KBM-7 (cell line): ENCODE measurements at regions not wholly inside any gene's neighbourhood (a gene's known extent, or its start where the extent isn't known, plus 50 kb on each side); places are given as distances from the start of the nearest gene placed in this dataset.
"Not testable (repeated sequence)": the region's sequence is repeated elsewhere in the genome, so short reads cannot be mapped to it uniquely, and the experiment has no call there.

ENCODE experiments used
- DNase-seq: peaks from one replicate; pipeline ENCODE4 v3.0.0-alpha.2; 2015
- in situ Hi-C: fragments of 300-500 bp; cut with MboI; formaldehyde crosslinking; loops from 2 replicates; pipeline ENCODE4 v1.14.3; 2020; ENCODE audit warnings: low sequenced_read_pairs, low pct_unique_long_range_greater_than_20kb, mixed read lengths

- in situ Hi-C loops, DNase-seq: not testable (repeated sequence)
These were observed 80.2 kb upstream of the ZFP42 start for GRCh38 chr4:187915406-187915805.

DNA sequence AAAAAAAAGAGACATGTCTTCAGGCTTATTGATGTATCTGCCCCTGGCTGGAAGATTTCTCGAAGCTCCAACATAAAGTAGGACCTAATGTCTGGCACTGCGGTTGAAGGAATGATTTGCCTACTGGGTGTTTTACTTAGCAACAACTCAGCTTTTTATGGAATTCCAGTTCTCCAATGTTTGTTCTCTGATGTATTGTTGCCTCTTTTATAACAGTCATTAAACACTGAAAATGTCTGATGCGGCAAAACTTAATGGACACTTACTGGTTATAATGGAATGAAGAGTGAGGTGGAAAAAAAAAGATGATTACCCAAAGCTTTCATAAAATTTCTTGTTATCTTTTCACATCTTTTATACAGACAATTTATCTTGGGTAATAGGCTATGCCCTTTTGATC is 75.6 kb upstream of the ZFP42 start:
- in situ Hi-C loops: no loop called here

DNA sequence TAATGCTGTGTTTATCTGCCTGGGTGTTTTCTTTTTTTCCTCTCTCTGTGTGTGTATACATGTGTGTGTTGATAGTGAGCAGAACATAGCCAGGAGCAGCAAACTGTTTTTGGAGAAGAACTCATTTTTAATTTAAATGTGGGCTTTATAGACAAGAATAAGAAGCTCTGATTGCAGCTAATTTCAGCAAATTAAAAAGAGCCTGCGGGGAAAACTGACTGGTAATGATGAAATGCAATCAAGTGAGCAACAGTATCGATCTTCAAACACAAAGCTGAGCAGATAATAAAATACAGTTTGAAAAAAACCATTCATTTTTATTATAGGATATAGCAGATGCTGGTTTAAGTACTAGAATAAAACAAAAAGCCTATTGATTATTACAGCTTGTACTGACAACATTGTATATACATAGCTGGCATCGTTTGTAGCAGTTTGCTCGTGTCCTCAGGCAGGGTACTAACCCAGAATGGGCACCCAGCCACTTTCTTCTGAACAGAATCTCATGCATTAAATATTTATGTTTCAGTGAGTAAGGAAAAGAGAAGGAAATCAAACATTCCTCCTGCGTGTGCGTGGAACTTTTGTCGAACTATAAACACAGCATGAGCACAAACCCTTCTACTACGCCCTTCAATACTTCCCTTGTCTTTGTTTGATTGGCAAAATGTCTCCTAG is 73.5 kb upstream of the ZFP42 start:
- in situ Hi-C loops: no loop called here

More for the DNA sequence above, 75.6 kb upstream of the ZFP42 start:
- no peak for DNase-seq

GRCh38 chr4:187929024-187929423 is 66.5 kb upstream of the ZFP42 start:
- in situ Hi-C loops: no loop called here
- peak; percentile 24 for DNase-seq

More for the DNA sequence above, 73.5 kb upstream of the ZFP42 start:
- DNase-seq: no peak

DNA sequence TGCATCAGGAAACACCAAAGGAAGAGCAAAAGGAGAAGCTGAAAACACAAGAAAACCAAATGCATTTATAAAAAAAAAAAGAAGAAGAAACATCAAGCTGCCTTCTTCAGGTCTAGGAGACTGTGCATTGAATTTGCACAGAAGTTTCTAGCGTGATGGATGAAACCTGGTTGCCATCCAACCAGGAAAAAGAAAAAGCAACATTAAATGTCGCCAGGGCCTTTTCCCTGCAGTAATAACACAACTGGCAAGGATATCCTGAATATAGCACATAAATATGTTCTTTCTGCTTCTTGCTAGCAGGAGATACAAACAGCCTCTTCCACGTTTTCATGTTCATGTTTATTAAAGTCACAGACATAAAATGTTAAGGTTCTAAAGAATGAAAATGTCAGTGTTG is 60.8 kb upstream of the ZFP42 start:
- in situ Hi-C loops: no loop called here
- no peak for DNase-seq

DNA sequence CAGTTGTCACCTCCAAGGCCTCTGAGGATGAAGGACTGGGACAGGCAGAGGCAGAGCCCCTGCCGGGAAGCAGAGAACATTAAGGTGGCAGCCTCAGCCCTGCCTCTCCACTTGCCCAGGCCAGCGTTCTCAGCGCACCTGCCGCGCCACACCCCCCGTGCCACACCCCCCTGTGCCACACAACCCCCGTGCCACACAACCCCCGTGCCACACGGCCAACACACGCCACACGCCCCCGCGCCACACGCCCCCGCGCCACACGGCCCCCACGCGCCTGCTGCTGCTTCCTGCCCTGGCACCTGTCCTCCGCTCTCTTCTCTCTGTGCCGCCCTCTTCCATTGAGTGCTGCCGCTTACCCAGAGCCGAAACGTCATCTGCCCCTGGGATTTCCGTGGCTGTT is 58.0 kb upstream of the ZFP42 start:
- in situ Hi-C loops: no loop called here
- no peak for DNase-seq

DNA sequence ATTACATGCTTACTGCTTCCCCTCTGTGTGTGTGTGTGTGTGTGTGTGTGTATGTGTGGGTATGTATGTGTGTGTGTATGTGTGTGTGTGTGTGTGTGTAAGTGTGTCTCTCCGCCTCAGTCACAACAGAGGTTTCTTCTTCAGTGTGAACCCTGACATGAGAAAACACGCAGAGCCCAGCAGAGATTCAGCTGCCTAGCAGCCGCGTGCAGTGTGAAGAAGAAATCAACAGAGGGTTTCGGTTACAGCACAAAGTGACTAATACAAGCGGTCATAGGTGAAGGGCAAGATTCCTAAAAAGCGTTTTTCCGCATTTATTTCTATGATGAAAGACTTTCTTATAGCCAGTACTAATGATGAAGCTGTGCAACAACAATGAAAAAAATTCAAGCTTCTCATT is 55.3 kb upstream of the ZFP42 start:
- in situ Hi-C loops: no loop called here
- DNase-seq: no peak

DNA sequence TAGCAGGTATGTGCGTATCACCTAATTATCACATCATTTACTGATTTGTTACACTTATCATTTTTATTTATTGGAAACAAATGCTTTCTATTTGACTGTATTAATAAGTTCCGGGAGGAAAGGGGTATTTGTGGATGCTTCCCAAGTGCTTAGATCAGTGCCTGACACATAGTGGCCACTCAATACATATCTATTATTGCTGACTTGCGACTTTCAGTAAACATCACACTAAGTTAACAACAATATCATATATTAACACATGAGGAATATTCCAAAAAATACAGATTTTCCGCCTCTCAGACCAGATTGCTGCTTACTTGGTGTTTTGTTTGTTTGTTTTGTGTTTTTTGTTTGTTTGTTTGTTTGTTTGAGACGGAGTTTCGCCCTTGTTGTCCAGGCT is 52.6 kb upstream of the ZFP42 start:
- in situ Hi-C loops: no loop called here
- no peak for DNase-seq

DNA sequence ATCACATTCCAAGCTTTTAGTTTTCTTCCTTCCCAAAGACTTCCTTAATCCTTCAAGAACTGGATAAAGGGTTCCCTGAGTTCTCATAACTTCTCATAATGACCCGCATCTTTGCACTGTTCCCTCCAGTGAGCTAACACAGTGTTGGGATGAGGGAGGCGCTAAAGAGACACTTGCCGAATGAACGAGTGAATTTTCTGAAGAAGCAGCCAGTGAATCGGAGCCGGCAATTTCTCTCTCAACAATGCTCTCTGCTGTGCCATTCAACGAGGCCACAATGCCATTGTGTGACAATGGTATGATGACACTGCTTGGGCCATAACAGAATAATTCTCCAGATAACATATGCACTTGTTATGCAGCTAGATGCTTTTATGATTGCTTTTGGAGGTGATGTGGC is 51.4 kb upstream of the ZFP42 start:
- in situ Hi-C loops: no loop called here
- DNase-seq: no peak
